GM23338 (cell line): ENCODE measurements at regions not wholly inside any gene's neighbourhood (a gene's known extent, or its start where the extent isn't known, plus 50 kb on each side); places are given as distances from the start of the nearest gene placed in this dataset.

Experiments used
- ATAC-seq: fragments of 200-7000 bp; cut with Tn5 transposase; 3 replicates; pipeline ENCODE4 v1.9.1; 2020
- DNase-seq: peaks from one replicate; pipeline ENCODE4 v3.0.0-alpha.2; 2015; ENCODE audit warnings: low spot score
- H2AFZ ChIP-seq: fragments of 200-600 bp; sonication (generic); 2 replicates; pipeline ENCODE4 v1.8.0; 2016; ENCODE audit warnings: antibody characterized with exemption, mild to moderate bottlenecking, moderate library complexity
- H3F3A ChIP-seq: fragments of 200-600 bp; sonication (generic); replicated peaks from 2 replicates; pipeline ENCODE4 v1.8.0; 2017; ENCODE audit warnings: antibody characterized with exemption, mixed run types, low read depth
- H3K27ac ChIP-seq: fragments of 200-600 bp; sonication (generic); 2 replicates; pipeline ENCODE4 v1.6.1; 2016; ENCODE audit warnings: low read depth
- H3K27me3 ChIP-seq: fragments of 200-600 bp; sonication (generic); 2 replicates; pipeline ENCODE4 v1.8.0; 2016; ENCODE audit warnings: mild to moderate bottlenecking, mixed run types, moderate library complexity; ENCODE audit not compliant: insufficient read depth
- H3K36me3 ChIP-seq: fragments of 200-600 bp; sonication (generic); 2 replicates; pipeline ENCODE4 v1.8.0; 2016; ENCODE audit warnings: mild to moderate bottlenecking; ENCODE audit not compliant: insufficient read depth
- H3K4me1 ChIP-seq: fragments of 200-600 bp; sonication (generic); 2 replicates; pipeline ENCODE4 v1.8.0; 2016; ENCODE audit warnings: mild to moderate bottlenecking, moderate library complexity; ENCODE audit not compliant: insufficient read depth
- H3K4me2 ChIP-seq: fragments of 200-600 bp; sonication (generic); 2 replicates; pipeline ENCODE4 v1.7.1; 2017; ENCODE audit warnings: mixed run types
- H3K4me3 ChIP-seq: fragments of 200-600 bp; sonication (generic); 2 replicates; pipeline ENCODE4 v1.6.1; 2016; ENCODE audit warnings: mixed run types
- H3K79me2 ChIP-seq: fragments of 200-600 bp; sonication (generic); replicated peaks from 2 replicates; pipeline ENCODE4 v1.8.0; 2017; ENCODE audit warnings: mild to moderate bottlenecking; ENCODE audit not compliant: insufficient read depth
- H3K9me2 ChIP-seq: fragments of 200-600 bp; sonication (generic); 2 replicates; pipeline ENCODE4 v1.8.0; 2017; ENCODE audit not compliant: insufficient read depth
- H4K20me1 ChIP-seq: fragments of 200-600 bp; sonication (generic); replicated peaks from 2 replicates; pipeline ENCODE4 v1.8.0; 2017; ENCODE audit warnings: mild to moderate bottlenecking; ENCODE audit not compliant: insufficient read depth
- H3K27ac Mint-ChIP-seq: 2 replicates; pipeline ENCODE4 v1.8.0; 2020; ENCODE audit warnings: inconsistent platforms, mild to moderate bottlenecking, moderate library complexity, mixed read lengths
- H3K27me3 Mint-ChIP-seq: 3 replicates; pipeline ENCODE4 v1.8.0; 2022; ENCODE audit warnings: low read depth, mild to moderate bottlenecking, moderate library complexity, mixed read lengths, inconsistent platforms; ENCODE audit not compliant: insufficient read depth, poor library complexity
- H3K36me3 Mint-ChIP-seq: 3 replicates; pipeline ENCODE4 v1.8.0; 2021; ENCODE audit warnings: low read depth, mild to moderate bottlenecking, inconsistent platforms, moderate library complexity, mixed read lengths
- H3K4me1 Mint-ChIP-seq: 3 replicates; pipeline ENCODE4 v1.8.0; 2020; ENCODE audit warnings: mild to moderate bottlenecking, inconsistent platforms, mixed read lengths
- H3K4me3 Mint-ChIP-seq: 3 replicates; pipeline ENCODE4 v1.8.0; 2021; ENCODE audit warnings: moderate library complexity, mild to moderate bottlenecking, inconsistent platforms, mixed read lengths
- H3K9me3 Mint-ChIP-seq: 3 replicates; pipeline ENCODE4 v1.8.0; 2020; ENCODE audit warnings: moderate library complexity, mild to moderate bottlenecking, inconsistent platforms, mixed read lengths
- CTCF ChIP-seq, 2 experiments: fragments of 200-600 bp in 1 of 2; sonication (generic) in 1 of 2; conservative IDR thresholded peaks; 2 replicates each; pipeline versions ENCODE4 v1.5.1 to v1.6.1; 2016 to 2017; ENCODE audit warnings: antibody characterized with exemption in 2 of 2, low read depth in 2 of 2, mild to moderate bottlenecking in 2 of 2, moderate library complexity in 1 of 2
- ETS1 ChIP-seq: IDR thresholded peaks from 2 replicates; pipeline ENCODE4 v1.6.1; 2016; ENCODE audit warnings: antibody characterized with exemption
- EZH2 ChIP-seq: fragments of 200-600 bp; sonication (generic); IDR thresholded peaks from one replicate; pipeline ENCODE4 v1.8.0; 2017; ENCODE audit warnings: antibody characterized with exemption, mild to moderate bottlenecking, low read depth; ENCODE audit not compliant: unreplicated experiment
- JUNB ChIP-seq: IDR thresholded peaks from one replicate; pipeline ENCODE4 v1.6.1; 2016; ENCODE audit warnings: antibody characterized with exemption; ENCODE audit not compliant: unreplicated experiment
- REST ChIP-seq: IDR thresholded peaks from one replicate; pipeline ENCODE4 v1.6.1; 2018; ENCODE audit warnings: antibody characterized with exemption; ENCODE audit not compliant: unreplicated experiment
- ZNF462 ChIP-seq: fragments of 250-450 bp; sonication (Bioruptor Pico); IDR thresholded peaks from 2 replicates; pipeline ENCODE4 v1.5.0; 2020; ENCODE audit warnings: mild to moderate bottlenecking, moderate library complexity

- no peak for TF ChIP-seq REST
- no peak for TF ChIP-seq EZH2
Observed at GRCh38 chr3:153591561-153592245, 429.7 kb downstream of the RAP2B start (continued).

GRCh38 chr3:153595186-153595815 is 433.3 kb downstream of the RAP2B start:
- H3K9me2 ChIP-seq, result no peaks in the 10 kb centered on the region
- Mint-ChIP-seq H3K27me3 (no peaks in the 10 kb centered on the region), H3K27ac (no peak overlapping the region), H3K4me3 (no peak overlapping the region), H3K9me3 (no peaks in the 10 kb centered on the region), H3K4me1 (no peaks in the 10 kb centered on the region), H3K36me3 (no peaks in the 10 kb centered on the region)
- H3K79me2 ChIP-seq, result no peaks in the 10 kb centered on the region
- no peaks in the 10 kb centered on the region for H3K4me1 ChIP-seq
- no peak overlapping the region for H3K27ac ChIP-seq
- TF ChIP-seq ETS1 (no peak), JUNB (no peak), CTCF (conservative IDR thresholded peaks at IDR 0.05; ENCODE audit: low read depth in 2 of 2) (peak; percentile 66 to 82), ZNF462 (CRISPR knock-in tag) (no peak)
- no peaks in the 10 kb centered on the region for H3F3A ChIP-seq
- ATAC-seq (peak; percentile 92), DNase-seq (peak; percentile 66)
- no peaks in the 10 kb centered on the region for H3K36me3 ChIP-seq
- no peak overlapping the region for H2AFZ ChIP-seq
- H3K27me3 ChIP-seq, result no peaks in the 10 kb centered on the region
- no peak overlapping the region for H3K4me2 ChIP-seq
- no peak overlapping the region for H3K4me3 ChIP-seq
- H4K20me1 ChIP-seq, result no peaks in the 10 kb centered on the region
